ENCODE measurements at regions not wholly inside any gene's neighbourhood (a gene's known extent, or its start where the extent isn't known, plus 50 kb on each side); places are given as distances from the start of the nearest gene placed in this dataset.

- DNase-seq, result no peak
These were observed 132.2 kb downstream of the SH3BGRL2 start for GRCh38 chr6:79763301-79763700.

- no peak for DNase-seq
These were observed 131.2 kb downstream of the SH3BGRL2 start for GRCh38 chr6:79762370-79762769.

- no peak for DNase-seq
These were observed 125.4 kb downstream of the SH3BGRL2 start for GRCh38 chr6:79756496-79756895.

GRCh38 chr6:79755967-79756366 is 124.8 kb downstream of the SH3BGRL2 start:
- DNase-seq, result no peak

All from stimulated activated CD8-positive, alpha-beta memory T cell treated with anti-CD3 and anti-CD28 coated beads, Interleukin-4, amount 100 ng/mL, for 48 hours (primary cell).